ENCODE measurements at regions not wholly inside any gene's neighbourhood (a gene's known extent, or its start where the extent isn't known, plus 50 kb on each side); places are given as distances from the start of the nearest gene placed in this dataset.

GRCh38 chr3:46768061-46768460 is 50.4 kb upstream of the PRSS50 start:
- TF ChIP-seq CTCF (IDR thresholded peaks at IDR 0.05 in 2 of 3, conservative IDR thresholded peaks at IDR 0.05 in 1 of 3; ENCODE audit: borderline replicate concordance in 1 of 3, insufficient read depth in 1 of 3, low read depth in 2 of 3, low read length in 2 of 3) = no peak
- no peak for TF ChIP-seq POLR2A (IDR thresholded peaks at IDR 0.05; ENCODE audit: borderline replicate concordance, extremely low read depth, insufficient read depth, insufficient read length)
- no peak for TF ChIP-seq ZNF274 (IDR thresholded peaks at IDR 0.05; ENCODE audit: low read depth, low read length)
- no peak for TF ChIP-seq EZH2 (IDR thresholded peaks at IDR 0.05)
- TF ChIP-seq RAD21 (IDR thresholded peaks at IDR 0.05; ENCODE audit: low read depth) = no peak

Data from HCT116 (cell line).